Hepatocyte (in vitro differentiated cells): ENCODE measurements at regions not wholly inside any gene's neighbourhood (a gene's known extent, or its start where the extent isn't known, plus 50 kb on each side); places are given as distances from the start of the nearest gene placed in this dataset.

Experiments
- EZH2 ChIP-seq: fragments of 200-600 bp; sonication (generic); IDR thresholded peaks from 2 replicates; pipeline ENCODE4 v1.6.1; 2016; ENCODE audit warnings: antibody characterized with exemption, mild to moderate bottlenecking, borderline replicate concordance
- TF ChIP-seq, protein P1 (sequence below): fragments of 200-600 bp; sonication (generic); IDR thresholded peaks from 2 replicates; pipeline ENCODE4 v1.5.1; 2016; ENCODE audit warnings: antibody characterized with exemption, mild to moderate bottlenecking; ENCODE audit not compliant: poor library complexity

GRCh38 chr17:65320820-65321219 lies 183.7 kb downstream of the RGS9 start:
- TF ChIP-seq, protein P1, sequence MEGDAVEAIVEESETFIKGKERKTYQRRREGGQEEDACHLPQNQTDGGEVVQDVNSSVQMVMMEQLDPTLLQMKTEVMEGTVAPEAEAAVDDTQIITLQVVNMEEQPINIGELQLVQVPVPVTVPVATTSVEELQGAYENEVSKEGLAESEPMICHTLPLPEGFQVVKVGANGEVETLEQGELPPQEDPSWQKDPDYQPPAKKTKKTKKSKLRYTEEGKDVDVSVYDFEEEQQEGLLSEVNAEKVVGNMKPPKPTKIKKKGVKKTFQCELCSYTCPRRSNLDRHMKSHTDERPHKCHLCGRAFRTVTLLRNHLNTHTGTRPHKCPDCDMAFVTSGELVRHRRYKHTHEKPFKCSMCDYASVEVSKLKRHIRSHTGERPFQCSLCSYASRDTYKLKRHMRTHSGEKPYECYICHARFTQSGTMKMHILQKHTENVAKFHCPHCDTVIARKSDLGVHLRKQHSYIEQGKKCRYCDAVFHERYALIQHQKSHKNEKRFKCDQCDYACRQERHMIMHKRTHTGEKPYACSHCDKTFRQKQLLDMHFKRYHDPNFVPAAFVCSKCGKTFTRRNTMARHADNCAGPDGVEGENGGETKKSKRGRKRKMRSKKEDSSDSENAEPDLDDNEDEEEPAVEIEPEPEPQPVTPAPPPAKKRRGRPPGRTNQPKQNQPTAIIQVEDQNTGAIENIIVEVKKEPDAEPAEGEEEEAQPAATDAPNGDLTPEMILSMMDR: no peak
- no peak for TF ChIP-seq EZH2
